ENCODE measurements at regions not wholly inside any gene's neighbourhood (a gene's known extent, or its start where the extent isn't known, plus 50 kb on each side); places are given as distances from the start of the nearest gene placed in this dataset.

- Histone ChIP-seq H3K27ac (ENCODE audit: extremely low read depth, low read depth, low read length) (no peak overlapping the region), H3K4me3 (ENCODE audit: low read depth, low read length) (no peak overlapping the region), H3K9me3 (ENCODE audit: control insufficient read depth, insufficient read depth, low read depth, low read length) (no peaks in the 10 kb centered on the region), H3K36me3 (ENCODE audit: control insufficient read depth in 2 of 2, insufficient read depth in 1 of 2, low read length in 2 of 2) (no peaks in the 10 kb centered on the region), H3K4me1 (ENCODE audit: control insufficient read depth, insufficient read depth, low read length) (no peaks in the 10 kb centered on the region)
- CTCF ChIA-PET, result no interaction called here
- POLR2A ChIA-PET, result no interaction called here
- no peak for TF ChIP-seq ZNF654 (tag by site-specific recombination; IDR thresholded peaks at IDR 0.05; ENCODE audit: low read depth)
- no peak for TF ChIP-seq ZNF223 (tag by site-specific recombination; IDR thresholded peaks at IDR 0.05)
- TF ChIP-seq ZNF660 (tag by site-specific recombination; IDR thresholded peaks at IDR 0.05), result no peak
- no peak for TF ChIP-seq ZNF37A (tag by site-specific recombination; IDR thresholded peaks at IDR 0.05)
- no peak for TF ChIP-seq ZNF19 (tag by site-specific recombination; IDR thresholded peaks at IDR 0.05; ENCODE audit: low read depth)
- TF ChIP-seq ZNF843 (tag by site-specific recombination; IDR thresholded peaks at IDR 0.05), result no peak
- TF ChIP-seq ZNF121 (tag by site-specific recombination; IDR thresholded peaks at IDR 0.05), result no peak
- no peak for TF ChIP-seq ZNF837 (tag by site-specific recombination; IDR thresholded peaks at IDR 0.05)
- no peak for TF ChIP-seq CTCF (tag by site-specific recombination; IDR thresholded peaks at IDR 0.05)
- TF ChIP-seq ZNF677 (tag by site-specific recombination; IDR thresholded peaks at IDR 0.05), result no peak
- no peak for TF ChIP-seq ZNF138 (tag by site-specific recombination; IDR thresholded peaks at IDR 0.05; ENCODE audit: borderline replicate concordance)
- TF ChIP-seq ZNF549 (tag by site-specific recombination; IDR thresholded peaks at IDR 0.05), result no peak
Measured at GRCh38 chr18:30545393-30545792, 497.1 kb downstream of the DSC3 start.

GRCh38 chr18:30544141-30544540 is 498.4 kb downstream of the DSC3 start:
- no peaks in the 10 kb centered on the region for H3K9me3 ChIP-seq (ENCODE audit: control insufficient read depth, insufficient read depth, low read depth, low read length)
- no peaks in the 10 kb centered on the region for H3K4me1 ChIP-seq (ENCODE audit: control insufficient read depth, insufficient read depth, low read length)
- CTCF ChIA-PET, result no interaction called here
- no peaks in the 10 kb centered on the region for H3K36me3 ChIP-seq (ENCODE audit: control insufficient read depth in 2 of 2, insufficient read depth in 1 of 2, low read length in 2 of 2)
- H3K4me3 ChIP-seq (ENCODE audit: low read depth, low read length), result no peak overlapping the region
- POLR2A ChIA-PET, result no interaction called here
- TF ChIP-seq SCRT1 (tag by site-specific recombination; IDR thresholded peaks at IDR 0.05; ENCODE audit: borderline replicate concordance) (no peak), ZNF510 (tag by site-specific recombination; IDR thresholded peaks at IDR 0.05; ENCODE audit: insufficient replicate concordance) (no peak), ZNF513 (tag by site-specific recombination; IDR thresholded peaks at IDR 0.05) (no peak), ZNF791 (tag by site-specific recombination; IDR thresholded peaks at IDR 0.05) (no peak), GLI4 (tag by site-specific recombination; IDR thresholded peaks at IDR 0.05) (no peak), PRDM6 (tag by site-specific recombination; IDR thresholded peaks at IDR 0.05) (no peak), ZNF549 (tag by site-specific recombination; IDR thresholded peaks at IDR 0.05) (no peak), ZBTB20 (tag by site-specific recombination; IDR thresholded peaks at IDR 0.05) (no peak)
- no peak overlapping the region for H3K27ac ChIP-seq (ENCODE audit: extremely low read depth, low read depth, low read length)

GRCh38 chr18:30533716-30534115 is 508.8 kb downstream of the DSC3 start:
- Histone ChIP-seq H3K9me3 (ENCODE audit: control insufficient read depth, insufficient read depth, low read depth, low read length) (no peaks in the 10 kb centered on the region), H3K27ac (ENCODE audit: extremely low read depth, low read depth, low read length) (no peak overlapping the region), H3K4me1 (ENCODE audit: control insufficient read depth, insufficient read depth, low read length) (no peaks in the 10 kb centered on the region), H3K36me3 (ENCODE audit: control insufficient read depth in 2 of 2, insufficient read depth in 1 of 2, low read length in 2 of 2) (no peaks in the 10 kb centered on the region), H3K4me3 (ENCODE audit: low read depth, low read length) (no peak overlapping the region)
- CTCF ChIA-PET, result no interaction called here
- POLR2A ChIA-PET, result no interaction called here
- TF ChIP-seq ZFP69B (tag by site-specific recombination; IDR thresholded peaks at IDR 0.05) (no peak), ZNF571 (tag by site-specific recombination; IDR thresholded peaks at IDR 0.05) (no peak), ZNF707 (tag by site-specific recombination; IDR thresholded peaks at IDR 0.05) (no peak), ZNF416 (tag by site-specific recombination; IDR thresholded peaks at IDR 0.05) (no peak), ZNF555 (tag by site-specific recombination; conservative IDR thresholded peaks at IDR 0.05) (no peak), PATZ1 (tag by site-specific recombination; IDR thresholded peaks at IDR 0.05) (no peak), HOXD13 (CRISPR knock-in tag; IDR thresholded peaks at IDR 0.05; ENCODE audit: borderline replicate concordance) (no peak), GFI1B (tag by site-specific recombination; IDR thresholded peaks at IDR 0.05) (no peak)
